HG03354 (cell line): ENCODE measurements at regions not wholly inside any gene's neighbourhood (a gene's known extent, or its start where the extent isn't known, plus 50 kb on each side); places are given as distances from the start of the nearest gene placed in this dataset.

Source experiments
- ATAC-seq: cut with Tn5 transposase; IDR thresholded peaks from one replicate; pipeline ENCODE4 v1.9.1; 2021; ENCODE audit warnings: mild to moderate bottlenecking; ENCODE audit not compliant: unreplicated experiment, poor library complexity, severe bottlenecking

DNA sequence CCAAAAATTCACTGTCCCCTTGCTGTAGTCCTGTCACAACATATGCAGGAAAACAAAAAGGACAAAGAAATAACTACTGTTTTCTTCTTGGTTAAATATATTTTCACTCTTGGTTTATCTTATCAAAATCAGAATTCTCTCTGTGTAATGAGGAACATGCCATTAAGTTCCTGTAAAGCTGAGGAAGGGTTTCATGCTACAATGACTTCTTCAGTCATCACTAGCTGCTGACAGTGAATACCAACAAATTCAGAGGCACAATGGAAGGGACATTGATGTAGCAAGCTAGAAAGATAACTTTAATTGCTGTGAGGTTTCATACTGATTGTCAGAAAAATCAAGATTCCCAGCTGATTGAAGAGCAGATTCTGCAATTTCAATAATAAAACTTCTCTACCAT lies 782.9 kb upstream of the HTR2C start:
- no peak for ATAC-seq

DNA sequence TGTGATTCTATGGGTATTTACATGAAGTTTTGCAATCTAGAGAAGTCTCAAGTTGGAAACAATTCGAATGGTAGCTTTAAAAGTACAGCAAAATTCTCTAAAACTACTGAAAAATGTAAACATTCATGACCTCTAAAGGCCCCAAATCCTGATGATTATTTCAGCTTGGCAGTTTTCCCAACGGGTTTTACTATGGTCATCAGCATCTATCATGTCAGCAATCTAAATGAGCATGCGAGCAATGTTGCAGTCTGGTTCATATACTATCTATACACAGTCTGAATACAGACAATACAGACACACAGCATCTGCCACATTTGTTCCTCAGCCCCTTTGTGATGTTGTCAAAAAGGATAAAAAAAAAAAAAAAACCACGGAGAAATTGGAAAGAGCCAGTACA lies 790.3 kb upstream of the HTR2C start:
- no peak for ATAC-seq

DNA sequence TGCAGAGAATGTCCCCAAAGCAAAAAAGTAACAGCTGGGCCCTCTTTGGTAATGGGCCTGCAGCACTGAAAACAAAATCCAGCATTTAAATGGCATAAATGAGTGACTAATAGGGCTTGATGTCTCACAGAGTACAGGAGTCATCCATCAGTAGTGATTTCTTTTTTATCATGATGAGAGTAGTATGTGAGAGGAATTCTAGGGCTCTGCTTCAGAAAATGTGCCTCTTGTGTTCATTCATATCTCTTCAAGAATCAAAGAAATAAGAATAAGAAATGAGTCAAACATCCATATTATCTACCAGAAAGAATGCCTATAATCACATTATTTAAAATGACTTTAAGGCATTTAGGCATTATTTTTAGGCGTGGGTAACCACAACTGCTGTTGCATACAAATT lies 792.9 kb upstream of the HTR2C start:
- no peak for ATAC-seq

DNA sequence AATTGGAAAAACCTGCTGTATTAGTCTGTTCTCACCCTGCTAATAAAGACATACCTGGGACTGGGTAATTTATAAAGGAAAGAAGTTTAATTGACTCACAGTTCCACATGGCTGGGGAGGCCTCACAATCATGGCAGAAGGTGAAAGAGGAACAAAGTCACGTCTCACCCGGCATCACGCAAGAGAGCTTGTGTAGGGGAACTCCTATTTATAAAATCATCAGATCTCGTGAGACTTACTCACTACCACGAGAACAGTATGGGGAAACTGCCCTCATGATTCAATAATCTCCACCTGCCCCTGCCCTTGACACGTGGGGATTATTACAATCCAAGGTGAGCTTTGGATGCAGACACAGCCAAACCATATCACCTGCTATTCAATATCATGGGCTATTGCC lies 799.1 kb upstream of the HTR2C start:
- ATAC-seq: peak; percentile 86

DNA sequence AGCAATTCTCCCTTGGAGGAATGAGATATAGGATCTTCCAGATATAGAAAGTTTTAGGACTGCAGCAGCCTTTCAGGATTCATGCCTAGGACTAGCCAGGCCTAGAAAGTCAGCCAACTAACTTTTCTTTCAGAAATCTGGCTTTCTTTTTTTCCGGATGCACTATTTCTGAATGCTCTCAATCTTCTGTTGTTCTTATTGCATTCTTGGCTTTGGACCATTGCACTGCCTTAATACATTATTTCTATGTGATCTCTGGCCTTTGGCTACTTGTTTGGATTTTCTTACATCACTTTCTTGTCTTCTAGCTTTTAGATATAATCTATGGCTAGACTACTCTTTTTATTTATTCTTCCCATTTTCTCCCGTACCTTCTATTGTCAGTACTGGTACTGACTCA lies 813.1 kb upstream of the HTR2C start:
- ATAC-seq: no peak

DNA sequence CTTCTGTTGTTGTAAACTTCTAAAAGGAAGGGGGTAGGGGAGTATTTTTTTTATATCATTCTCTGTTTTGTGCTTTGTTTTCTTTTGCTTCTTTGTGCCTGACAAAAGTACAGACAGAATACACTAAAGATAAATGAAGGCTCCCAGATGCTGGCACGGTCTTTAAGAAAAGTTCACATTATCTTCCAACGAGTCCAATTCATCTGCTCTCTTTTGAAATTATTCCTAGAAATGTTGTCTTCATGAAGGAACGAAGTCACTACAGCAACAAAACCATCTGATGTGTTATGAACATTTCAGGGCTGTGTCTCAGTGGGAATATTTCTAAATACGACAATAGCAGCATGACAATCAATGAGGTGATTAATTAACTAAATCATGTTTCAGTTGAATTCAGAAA lies 813.8 kb upstream of the HTR2C start:
- ATAC-seq: no peak

DNA sequence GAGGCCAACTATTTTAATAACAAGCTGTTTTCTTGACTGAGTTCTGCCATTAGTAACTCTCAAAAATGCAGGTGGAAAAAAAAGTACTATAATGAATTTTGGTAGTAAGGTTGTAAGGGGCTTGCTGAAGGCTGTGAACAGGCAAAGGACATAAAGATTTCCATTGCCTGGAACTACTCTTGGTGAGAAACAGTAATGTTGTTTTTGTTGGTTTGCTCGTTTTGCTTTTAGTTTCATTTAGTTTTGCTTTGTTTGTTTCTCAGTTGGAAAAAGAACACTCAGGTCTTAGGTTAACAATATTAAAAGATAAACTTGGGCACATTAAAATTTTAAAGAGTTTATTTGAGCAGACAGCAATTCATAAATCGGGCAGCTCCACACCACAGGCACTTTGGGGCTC lies 824.5 kb upstream of the HTR2C start:
- ATAC-seq: no peak

DNA sequence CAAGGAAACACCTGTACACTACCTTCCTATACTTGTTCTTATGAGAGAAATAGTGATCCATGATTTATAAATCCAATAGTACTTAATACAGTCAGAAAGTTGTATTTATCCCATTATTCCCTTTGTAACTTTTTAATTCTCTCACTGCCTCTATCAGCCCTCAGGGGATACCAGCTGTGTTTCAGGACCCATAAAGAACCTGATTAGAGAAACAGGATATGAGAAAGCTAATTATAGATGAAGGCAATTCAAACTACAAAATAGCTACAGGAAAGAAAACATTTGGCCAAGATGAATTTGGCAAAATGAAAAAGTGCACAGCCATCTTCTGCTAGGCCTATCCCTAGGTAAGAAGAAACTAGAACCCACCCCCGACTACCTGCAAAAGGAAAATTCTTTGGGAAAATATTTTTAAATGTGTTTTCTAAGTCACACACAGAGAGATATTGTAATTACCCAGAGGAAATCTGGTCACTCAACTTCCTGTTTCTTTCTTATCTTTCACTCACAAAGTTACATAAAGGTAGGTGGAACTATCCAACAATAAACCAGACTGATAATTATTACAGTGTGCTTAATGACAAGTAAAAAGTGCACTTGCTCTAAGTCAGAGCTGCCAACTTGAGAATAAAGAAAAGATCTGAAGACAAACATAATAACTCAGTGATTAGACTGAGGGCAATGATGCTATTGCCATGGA lies 836.5 kb upstream of the HTR2C start:
- ATAC-seq: peak; percentile 76

DNA sequence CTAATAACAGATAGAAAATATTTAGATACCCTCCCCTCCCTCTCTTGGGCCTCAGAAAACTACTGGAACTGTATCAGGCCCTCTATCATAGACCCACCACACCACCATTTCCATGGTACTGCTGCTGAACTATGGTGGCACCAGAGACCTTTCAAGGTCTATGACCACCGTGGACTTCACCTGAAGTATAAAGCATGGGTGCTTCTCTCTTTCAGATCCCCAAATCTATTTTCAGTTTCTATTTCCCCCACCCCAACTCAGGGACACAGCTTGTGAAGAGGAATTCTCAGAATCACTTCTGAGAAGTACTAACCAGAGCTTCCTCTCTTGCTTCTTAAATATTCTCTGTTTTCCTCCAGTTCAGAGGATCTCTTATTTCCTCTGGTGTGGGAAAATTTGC lies 840.8 kb upstream of the HTR2C start:
- peak; percentile 59 for ATAC-seq

DNA sequence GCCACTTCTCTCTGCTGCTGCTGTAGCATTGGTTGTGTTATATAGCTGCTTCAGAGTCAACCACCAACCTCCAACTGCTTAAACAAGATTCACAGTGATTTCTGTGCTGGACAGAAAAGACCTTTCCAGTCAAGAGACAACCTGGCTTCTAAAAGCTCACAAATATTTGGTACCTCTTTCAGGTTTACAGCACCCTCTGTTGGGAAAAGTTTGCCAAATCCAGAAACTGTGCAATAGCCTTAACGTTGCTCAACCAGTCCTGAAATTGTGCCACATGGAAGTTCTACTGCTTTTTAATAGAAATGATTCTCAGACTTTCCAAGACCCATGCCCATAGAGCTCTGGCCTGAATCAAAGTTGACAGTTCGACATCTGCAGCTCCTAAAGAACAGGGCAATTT lies 842.1 kb upstream of the HTR2C start:
- ATAC-seq: no peak

DNA sequence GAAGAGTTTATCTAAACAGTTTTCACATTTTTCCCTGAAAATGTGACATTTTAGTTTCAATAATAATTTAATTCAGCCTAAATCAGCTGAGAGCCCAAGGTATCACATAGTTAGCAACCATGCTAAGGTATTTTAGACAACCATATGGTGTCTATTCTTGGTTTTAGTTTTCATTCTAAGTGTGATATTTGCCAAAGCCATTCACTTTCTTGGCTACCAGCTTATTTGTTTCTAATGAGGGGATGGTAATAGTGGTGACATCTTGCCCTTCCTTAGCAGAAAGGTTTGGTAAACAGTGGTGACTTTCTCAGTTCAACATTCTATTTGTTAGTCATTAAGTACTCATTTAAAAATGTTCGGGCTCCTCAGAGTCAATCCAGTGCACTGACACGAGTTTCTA lies 854.9 kb upstream of the HTR2C start:
- no peak for ATAC-seq

DNA sequence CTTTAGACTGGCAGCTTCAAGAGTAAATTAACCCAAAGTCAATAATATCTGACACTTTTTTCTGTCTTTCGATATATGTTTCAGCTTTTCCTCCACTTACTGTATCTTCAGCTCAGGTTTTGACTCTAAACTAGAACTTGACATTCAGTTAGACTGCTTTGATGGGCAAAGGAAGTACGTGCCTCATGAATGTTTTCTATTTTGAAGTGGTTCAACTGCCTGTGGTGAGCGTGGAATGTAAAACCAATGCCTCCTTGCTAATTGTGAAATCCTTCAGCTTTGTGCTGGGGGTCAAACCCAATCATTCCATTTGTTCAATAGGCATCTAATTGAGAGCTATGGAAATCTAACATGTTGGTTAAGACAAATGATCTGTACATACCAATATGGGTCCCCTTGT lies 857.0 kb upstream of the HTR2C start:
- ATAC-seq: peak; percentile 18

DNA sequence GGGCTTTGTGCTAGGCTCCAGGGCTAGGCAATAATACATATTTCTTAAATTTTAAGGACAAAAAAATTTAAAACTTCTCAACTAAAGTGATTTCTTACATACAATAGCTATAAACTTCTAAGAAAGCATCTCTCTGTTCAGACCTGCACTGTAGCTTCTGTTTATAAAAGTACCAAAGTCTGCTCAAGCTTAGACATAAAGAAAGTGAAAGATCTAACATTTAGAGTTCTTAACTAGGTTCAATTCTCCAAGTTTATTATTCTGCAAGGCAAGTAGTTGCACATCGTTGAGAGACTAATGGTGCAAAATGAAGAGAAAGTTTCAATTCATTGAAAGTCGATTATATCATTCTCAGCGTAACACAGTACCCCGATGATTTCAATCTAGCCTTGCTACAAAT lies 857.4 kb upstream of the HTR2C start:
- peak; percentile 50 for ATAC-seq

DNA sequence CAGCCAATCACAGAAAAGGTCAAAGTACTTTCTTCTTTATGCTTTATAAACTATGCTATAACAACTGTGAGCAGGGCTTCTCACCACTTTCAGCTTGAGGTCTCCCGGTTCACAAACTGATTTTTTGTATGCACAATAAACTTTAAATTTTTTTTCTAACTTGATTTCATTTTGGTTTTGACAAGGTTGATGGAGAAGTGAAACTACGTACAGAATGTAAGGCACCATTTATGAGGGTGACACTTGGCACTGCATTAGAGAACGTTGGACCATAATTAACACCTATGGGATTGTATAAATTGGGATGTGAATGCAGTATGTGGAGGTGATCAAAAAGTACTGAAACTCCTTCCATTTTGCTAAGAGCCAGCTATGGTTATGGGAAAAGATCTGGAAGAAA lies 857.9 kb upstream of the HTR2C start:
- peak; percentile 35 for ATAC-seq

DNA sequence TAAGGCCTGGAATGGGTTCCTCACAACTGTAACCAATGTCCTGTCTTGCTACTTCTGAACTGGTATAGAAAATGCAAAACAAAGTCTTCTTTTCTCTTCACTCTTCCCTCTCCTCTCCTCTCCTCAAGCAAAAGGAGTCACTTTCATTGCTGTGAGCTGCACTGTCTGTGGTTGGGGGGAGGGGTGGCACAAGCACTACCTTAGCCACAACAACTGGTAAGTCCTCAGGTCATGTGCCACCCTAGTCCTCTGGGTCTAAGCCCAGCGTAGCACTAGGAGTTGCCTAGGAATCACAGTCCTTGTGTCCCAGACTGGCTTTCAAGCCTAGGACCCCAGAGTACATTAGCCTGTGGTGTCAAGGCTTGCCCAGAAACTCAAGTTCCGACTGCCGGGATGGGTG lies 859.3 kb upstream of the AMOT start:
- ATAC-seq: no peak

DNA sequence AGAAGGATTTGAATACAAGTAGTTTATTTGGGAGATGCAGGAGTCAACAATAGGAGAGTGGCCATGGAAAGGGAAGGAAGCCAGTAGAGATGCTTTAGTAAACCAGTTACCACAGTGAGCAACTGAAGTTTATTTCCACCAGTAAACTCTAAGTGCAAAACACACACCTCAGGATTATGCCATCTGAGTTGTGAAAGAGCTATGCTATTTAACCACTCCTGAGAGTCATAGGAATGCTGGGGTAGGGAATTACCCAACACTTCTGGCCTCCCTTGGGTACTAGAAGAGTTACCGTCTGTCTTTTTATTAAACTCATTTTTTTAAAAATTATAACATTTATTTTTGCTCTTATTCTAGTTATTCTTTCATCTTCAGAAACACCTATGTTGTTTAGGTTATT lies 834.6 kb upstream of the AMOT start:
- ATAC-seq: no peak

DNA sequence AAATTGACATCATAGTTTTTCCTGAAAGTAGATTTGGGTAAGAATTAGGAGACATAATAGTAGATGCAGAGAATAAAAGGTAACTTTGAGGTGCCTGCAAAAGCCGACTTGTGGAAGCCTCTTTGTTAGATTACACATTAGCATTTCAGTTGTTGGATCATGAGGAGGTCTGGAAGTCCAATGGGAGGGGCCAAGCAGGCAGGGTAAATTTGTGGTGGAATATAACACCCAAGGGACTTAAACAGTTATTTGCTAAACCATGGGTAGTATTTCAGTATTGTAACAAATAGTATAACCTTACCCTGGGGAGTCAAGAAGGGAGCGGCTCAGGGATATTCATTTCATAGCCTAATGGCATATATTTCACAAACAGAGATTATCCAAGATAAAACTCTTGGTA lies 810.7 kb upstream of the AMOT start:
- ATAC-seq: no peak

DNA sequence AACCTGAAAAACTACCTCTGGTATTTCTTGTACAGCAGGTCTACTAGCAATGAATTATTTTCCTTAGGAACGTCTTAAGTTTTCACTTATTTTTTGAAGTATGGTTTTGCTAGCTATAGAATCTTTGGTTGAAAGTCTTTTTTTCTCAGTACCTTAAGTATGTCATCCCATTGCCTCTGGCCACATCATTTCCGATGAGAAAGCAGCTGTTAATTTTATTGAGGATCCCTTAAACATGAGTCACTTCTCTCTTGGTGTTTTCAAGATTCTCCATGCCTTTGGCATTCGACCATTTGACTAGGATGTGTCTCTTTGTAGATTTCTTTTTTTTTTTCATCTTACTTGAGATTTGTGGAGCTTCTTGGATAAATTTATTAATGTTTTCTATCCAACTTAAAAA lies 803.8 kb upstream of the AMOT start:
- no peak for ATAC-seq

DNA sequence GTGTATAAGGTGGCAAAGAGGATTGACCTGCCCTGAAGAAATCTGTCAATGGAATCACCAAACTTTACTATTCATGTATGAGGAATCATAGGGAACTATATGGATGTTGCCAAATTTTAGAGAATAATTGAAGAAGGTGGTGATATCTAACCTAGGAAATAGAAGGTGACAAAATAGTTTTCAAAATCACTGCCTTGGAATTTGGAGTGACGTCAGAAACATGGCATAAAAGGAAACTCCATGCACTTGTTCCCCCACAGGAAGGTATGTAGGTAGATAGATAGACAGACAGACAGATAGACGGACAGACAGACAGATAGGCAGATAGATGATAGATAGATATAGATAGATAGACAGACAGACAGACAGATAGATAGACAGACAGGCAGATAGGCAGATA lies 793.9 kb upstream of the AMOT start:
- no peak for ATAC-seq

DNA sequence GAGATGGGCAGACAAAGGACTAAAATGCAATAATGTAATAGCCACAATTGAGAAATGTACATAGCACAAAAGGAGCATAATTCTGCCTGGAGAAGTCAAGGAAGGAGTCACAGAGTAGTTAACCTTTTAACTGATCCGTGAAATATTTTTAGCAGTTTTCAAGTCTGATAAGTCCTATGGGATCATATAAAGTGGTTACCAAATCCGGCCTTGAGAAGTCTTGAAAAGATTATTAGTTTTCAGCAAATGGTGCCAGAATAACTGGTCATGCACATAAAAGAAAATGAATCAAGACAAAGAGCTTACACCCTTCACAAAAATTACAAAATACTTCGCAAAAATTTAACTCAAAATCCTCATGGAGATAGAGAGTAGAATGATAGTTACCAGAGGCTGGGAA lies 788.7 kb upstream of the AMOT start:
- no peak for ATAC-seq

DNA sequence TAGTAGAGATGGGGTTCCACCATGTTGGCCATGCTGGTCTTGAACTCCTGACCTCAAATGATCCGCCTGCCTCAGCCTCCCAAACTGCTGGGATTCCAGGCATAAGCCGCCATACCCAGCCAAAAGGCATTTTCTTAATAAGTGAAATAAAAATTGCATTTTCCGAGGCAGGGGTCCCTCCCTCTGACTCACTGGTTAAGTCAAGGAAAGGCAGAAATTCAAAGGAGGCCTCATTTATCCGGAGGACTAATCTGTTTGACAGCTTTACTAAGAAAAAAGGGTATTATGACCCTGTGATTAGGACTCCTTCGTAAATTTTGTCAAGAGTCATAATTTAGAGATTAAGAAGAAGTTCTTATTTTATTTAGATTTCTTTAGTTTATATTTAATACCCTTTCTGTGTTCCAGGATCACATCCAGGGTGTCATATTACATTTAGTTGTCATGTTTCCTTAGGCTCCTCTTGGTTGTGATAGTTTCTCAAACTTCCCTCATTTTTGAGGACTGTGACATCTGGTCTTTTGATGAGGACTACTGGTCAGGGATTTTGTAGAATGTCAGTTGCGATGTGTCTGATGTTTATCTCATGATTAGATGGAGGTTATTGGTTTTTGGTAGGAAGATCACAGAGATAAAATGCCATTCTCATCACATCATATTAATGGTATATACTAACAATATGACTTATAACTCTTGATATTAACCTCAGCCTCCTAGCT lies 753.7 kb upstream of the AMOT start:
- no peak for ATAC-seq
